Caco-2 (cell line): ENCODE measurements at regions not wholly inside any gene's neighbourhood (a gene's known extent, or its start where the extent isn't known, plus 50 kb on each side); places are given as distances from the start of the nearest gene placed in this dataset.

Source experiments
- BruUV-seq: library from RNA; stranded (reverse); fragments of 400-500 nt; replicated peaks from 2 replicates; lab custom pipeline; 2021; lab: Mats Ljungman, UMichigan
- CTCF ChIA-PET: fragments of 300-600 bp; sonication (Branson Sonifier 250); formaldehyde crosslinking; loops from one replicate; lab custom pipeline; 2022; ENCODE audit warnings: antibody characterized with exemption; lab: Charles Lee
- POLR2A ChIA-PET: fragments of 300-600 bp; sonication (Branson Sonifier 250); formaldehyde crosslinking; loops from one replicate; lab custom pipeline; 2022; ENCODE audit warnings: antibody characterized with exemption; lab: Charles Lee
- DNase-seq, 2 experiments: peaks; one replicate each; pipeline versions ENCODE4 v3.0.0 to v3.0.0-alpha.2; 2020 to 2022
- H3K27me3 ChIP-seq: replicated peaks from 2 replicates; pipeline ENCODE4 v1.6.0; 2011; ENCODE audit warnings: low read length; ENCODE audit not compliant: control insufficient read depth, insufficient read depth
- H3K36me3 ChIP-seq: 2 replicates; pipeline ENCODE4 v1.5.1; 2011; ENCODE audit warnings: low read length; ENCODE audit not compliant: control insufficient read depth, insufficient read depth
- H3K4me1 ChIP-seq: fragments of 250-450 bp; sonication (Bioruptor Pico); 2 replicates; pipeline ENCODE4 v1.5.1; 2020; ENCODE audit warnings: mild to moderate bottlenecking
- H3K4me3 ChIP-seq: 2 replicates; pipeline ENCODE4 v1.5.1; 2011; ENCODE audit warnings: low read depth, mild to moderate bottlenecking, control low read depth, low read length
- H3K9me3 ChIP-seq: fragments of 250-450 bp; sonication (Bioruptor Pico); 2 replicates; pipeline ENCODE4 v1.5.1; 2020; ENCODE audit warnings: mild to moderate bottlenecking, moderate library complexity
- H3K27ac Mint-ChIP-seq: one replicate; pipeline ENCODE4 v1.8.0; 2022; ENCODE audit warnings: mixed read lengths; ENCODE audit not compliant: unreplicated experiment
- H3K27me3 Mint-ChIP-seq: one replicate; pipeline ENCODE4 v1.8.0; 2022; ENCODE audit warnings: mixed read lengths; ENCODE audit not compliant: insufficient read depth, unreplicated experiment
- H3K36me3 Mint-ChIP-seq: one replicate; pipeline ENCODE4 v1.8.0; 2022; ENCODE audit warnings: mild to moderate bottlenecking, mixed read lengths; ENCODE audit not compliant: insufficient read depth, unreplicated experiment
- H3K4me1 Mint-ChIP-seq: one replicate; pipeline ENCODE4 v1.8.0; 2022; ENCODE audit warnings: low read depth, mixed read lengths; ENCODE audit not compliant: unreplicated experiment
- H3K4me3 Mint-ChIP-seq: one replicate; pipeline ENCODE4 v1.8.0; 2022; ENCODE audit warnings: mild to moderate bottlenecking, moderate library complexity, mixed read lengths; ENCODE audit not compliant: unreplicated experiment
- H3K9me3 Mint-ChIP-seq: one replicate; pipeline ENCODE4 v1.8.0; 2022; ENCODE audit warnings: mixed read lengths; ENCODE audit not compliant: unreplicated experiment
- intact Hi-C: fragments of 100-400 bp; cut with micrococcal nuclease; formaldehyde crosslinking; loops from one replicate; pipeline ENCODE4 v1.10.0; 2022; ENCODE audit not compliant: unreplicated experiment
- TF ChIP-seq, protein P1 (sequence below), 2 experiments: fragments of 200-600 bp in 1 of 2; IDR thresholded peaks; 1 replicate in 1 of 2; 2 replicates in 1 of 2; pipeline versions ENCODE4 v1.5.1 to v1.8.0; 2011 to 2022; ENCODE audit warnings: antibody characterized with exemption in 1 of 2, control low read depth in 1 of 2, inconsistent platforms in 1 of 2, low read depth in 1 of 2, low read length in 1 of 2, mild to moderate bottlenecking in 1 of 2, moderate library complexity in 1 of 2; ENCODE audit not compliant: insufficient read depth in 1 of 2, severe bottlenecking in 1 of 2, unreplicated experiment in 1 of 2

DNA sequence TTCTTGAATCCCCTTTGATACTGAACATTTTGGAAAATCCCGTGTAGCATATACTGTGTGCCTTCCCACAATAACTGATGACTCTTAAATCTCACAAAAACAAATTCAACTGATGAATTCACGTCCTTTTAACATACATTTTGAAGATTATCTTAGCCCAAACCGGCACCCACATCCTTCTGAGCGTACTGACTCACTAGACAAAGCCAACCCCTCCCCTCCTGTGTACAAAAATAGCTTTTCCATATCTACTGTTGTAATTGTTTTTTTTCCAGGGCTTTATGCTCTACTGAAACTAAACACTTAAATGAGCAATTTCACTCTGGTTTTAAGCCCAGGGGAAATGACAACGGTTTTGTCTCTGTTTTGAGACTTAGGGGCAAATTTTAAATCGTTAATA lies 109.4 kb upstream of the ATF7IP start:
- Mint-ChIP-seq H3K9me3 (peaks cover 54% of the 10 kb centered on the region), H3K27ac (no peak overlapping the region), H3K27me3 (no peaks in the 10 kb centered on the region), H3K4me3 (no peak overlapping the region), H3K4me1 (peaks cover 12% of the 10 kb centered on the region), H3K36me3 (peaks cover 11% of the 10 kb centered on the region)
- no peaks in the 10 kb centered on the region for H3K36me3 ChIP-seq
- DNase-seq = no peak
- no peak overlapping the region for H3K4me3 ChIP-seq
- ChIA-PET POLR2A (no interaction called here), CTCF (interaction anchor here (1.0 kb wide), 1 partner anchor 198 kb away, joined by 3 read pairs; no protein-coding TSS in a partner anchor)
- peaks cover 19% of the 10 kb centered on the region for H3K4me1 ChIP-seq
- intact Hi-C loops = loop anchor here (1.0 to 5.0 kb wide), 2 partner anchors 111 to 198 kb away; partner anchors contain the start of gene ATF7IP
- TF ChIP-seq, protein P1, sequence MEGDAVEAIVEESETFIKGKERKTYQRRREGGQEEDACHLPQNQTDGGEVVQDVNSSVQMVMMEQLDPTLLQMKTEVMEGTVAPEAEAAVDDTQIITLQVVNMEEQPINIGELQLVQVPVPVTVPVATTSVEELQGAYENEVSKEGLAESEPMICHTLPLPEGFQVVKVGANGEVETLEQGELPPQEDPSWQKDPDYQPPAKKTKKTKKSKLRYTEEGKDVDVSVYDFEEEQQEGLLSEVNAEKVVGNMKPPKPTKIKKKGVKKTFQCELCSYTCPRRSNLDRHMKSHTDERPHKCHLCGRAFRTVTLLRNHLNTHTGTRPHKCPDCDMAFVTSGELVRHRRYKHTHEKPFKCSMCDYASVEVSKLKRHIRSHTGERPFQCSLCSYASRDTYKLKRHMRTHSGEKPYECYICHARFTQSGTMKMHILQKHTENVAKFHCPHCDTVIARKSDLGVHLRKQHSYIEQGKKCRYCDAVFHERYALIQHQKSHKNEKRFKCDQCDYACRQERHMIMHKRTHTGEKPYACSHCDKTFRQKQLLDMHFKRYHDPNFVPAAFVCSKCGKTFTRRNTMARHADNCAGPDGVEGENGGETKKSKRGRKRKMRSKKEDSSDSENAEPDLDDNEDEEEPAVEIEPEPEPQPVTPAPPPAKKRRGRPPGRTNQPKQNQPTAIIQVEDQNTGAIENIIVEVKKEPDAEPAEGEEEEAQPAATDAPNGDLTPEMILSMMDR (IDR thresholded peaks at IDR 0.05; ENCODE audit: insufficient read depth in 1 of 2, low read depth in 1 of 2, low read length in 1 of 2, severe bottlenecking in 1 of 2, unreplicated experiment in 1 of 2) = no peak
- no peaks in the 10 kb centered on the region for H3K27me3 ChIP-seq
- H3K9me3 ChIP-seq = peaks cover 42% of the 10 kb centered on the region
- BruUV-seq = no TSS peak

DNA sequence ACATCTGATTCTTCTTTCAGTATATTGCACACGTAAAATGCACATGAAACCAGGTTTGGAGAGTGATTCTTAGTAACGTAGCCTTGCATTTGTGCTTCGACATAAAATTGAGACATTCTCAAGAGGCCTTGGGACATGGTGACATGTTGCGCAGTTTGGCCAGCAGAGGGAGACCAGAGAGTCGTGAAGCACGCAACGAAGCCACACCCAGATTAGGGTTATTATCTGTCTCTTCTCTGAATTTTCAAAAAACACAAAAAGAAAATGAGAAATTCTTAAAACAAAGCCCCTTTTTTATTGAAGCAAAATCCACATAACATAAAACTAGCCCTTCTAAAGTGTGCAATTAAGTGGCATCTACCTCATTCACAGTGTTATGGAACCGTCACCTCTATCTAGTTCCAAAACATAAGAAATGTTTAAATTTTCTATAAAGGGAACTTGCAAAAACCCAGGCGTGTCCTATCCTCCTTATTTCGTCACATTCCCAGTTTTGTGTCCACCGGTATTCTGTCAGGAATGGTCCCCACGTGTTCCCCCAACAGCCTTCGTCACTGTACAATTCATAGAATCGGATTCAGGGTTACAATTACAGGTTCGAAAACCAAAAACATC lies 108.8 kb upstream of the ATF7IP start:
- Mint-ChIP-seq H3K9me3 (peaks cover 59% of the 10 kb centered on the region), H3K4me3 (no peak overlapping the region), H3K27ac (no peak overlapping the region), H3K27me3 (no peaks in the 10 kb centered on the region), H3K36me3 (peaks cover 11% of the 10 kb centered on the region), H3K4me1 (peaks cover 12% of the 10 kb centered on the region)
- CTCF ChIA-PET = interaction anchor here (1.0 kb wide), 1 partner anchor 197 kb away, joined by 3 read pairs; no protein-coding TSS in a partner anchor
- peaks cover 19% of the 10 kb centered on the region for H3K4me1 ChIP-seq
- H3K27me3 ChIP-seq = no peaks in the 10 kb centered on the region
- no peaks in the 10 kb centered on the region for H3K36me3 ChIP-seq
- no TSS peak for BruUV-seq
- intact Hi-C loops = loop anchor here (1.0 to 5.0 kb wide), 2 partner anchors 111 to 198 kb away; partner anchors contain the start of gene ATF7IP
- H3K9me3 ChIP-seq = peaks cover 42% of the 10 kb centered on the region
- POLR2A ChIA-PET = no interaction called here
- peak; percentile 66 to 68 for DNase-seq
- TF ChIP-seq, protein P1 (IDR thresholded peaks at IDR 0.05; ENCODE audit: insufficient read depth in 1 of 2, low read depth in 1 of 2, low read length in 1 of 2, severe bottlenecking in 1 of 2, unreplicated experiment in 1 of 2) = peak; percentile 44 to 56
- H3K4me3 ChIP-seq = no peak overlapping the region

DNA sequence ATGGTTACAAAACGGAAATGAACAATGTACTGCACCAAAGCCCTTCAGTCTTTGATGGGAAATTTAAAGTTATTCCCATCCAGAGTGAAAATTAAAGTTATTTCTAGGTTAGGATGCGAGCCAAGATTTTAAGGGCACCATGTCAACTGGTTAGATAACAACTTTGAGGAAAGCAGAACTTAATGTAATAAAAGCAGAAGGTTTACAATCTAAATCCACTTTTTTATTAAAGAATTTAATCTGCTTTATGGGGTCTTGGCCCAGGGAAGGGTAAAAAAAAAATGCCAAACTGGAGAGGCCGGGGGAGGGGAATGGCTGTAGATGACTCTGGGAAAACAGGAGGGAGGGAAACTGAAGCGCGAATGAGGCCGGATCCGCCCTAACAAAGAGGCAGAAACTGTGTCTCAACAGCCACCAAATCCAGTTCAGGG lies 108.2 kb upstream of the ATF7IP start:
- Histone ChIP-seq H3K9me3 (peaks cover 42% of the 10 kb centered on the region), H3K4me3 (no peak overlapping the region), H3K4me1 (peaks cover 19% of the 10 kb centered on the region), H3K27me3 (no peaks in the 10 kb centered on the region), H3K36me3 (no peaks in the 10 kb centered on the region)
- intact Hi-C loops = loop anchor here (5.0 kb wide), 1 partner anchor 110 kb away; the partner anchor contains the start of gene ATF7IP
- BruUV-seq = no TSS peak
- no peaks in the 10 kb centered on the region for H3K27me3 Mint-ChIP-seq
- CTCF ChIA-PET = interaction anchor here (1.1 kb wide), 1 partner anchor 109 kb away, joined by 4 read pairs; the partner anchor contains the start of gene ATF7IP
- POLR2A ChIA-PET = interaction anchor here (0.6 kb wide), 1 partner anchor 966 kb away, joined by 3 read pairs; no protein-coding TSS in a partner anchor
- peak overlapping the region; percentile 38 for H3K27ac Mint-ChIP-seq
- peaks cover 59% of the 10 kb centered on the region for H3K9me3 Mint-ChIP-seq
- no peak overlapping the region for H3K4me3 Mint-ChIP-seq
- DNase-seq = no peak
- peaks cover 11% of the 10 kb centered on the region for H3K36me3 Mint-ChIP-seq
- TF ChIP-seq, protein P1 (IDR thresholded peaks at IDR 0.05; ENCODE audit: insufficient read depth in 1 of 2, low read depth in 1 of 2, low read length in 1 of 2, severe bottlenecking in 1 of 2, unreplicated experiment in 1 of 2) = no peak
- H3K4me1 Mint-ChIP-seq = peaks cover 12% of the 10 kb centered on the region
